CD14-positive monocyte (primary cell): ENCODE measurements at regions not wholly inside any gene's neighbourhood (a gene's known extent, or its start where the extent isn't known, plus 50 kb on each side); places are given as distances from the start of the nearest gene placed in this dataset.

Experiments used
- DNase-seq, 3 donors: peaks; one replicate each; pipeline ENCODE4 v3.0.0-alpha.2; 2011 to 2022
- H2AFZ ChIP-seq: 2 replicates; pipeline ENCODE4 v1.6.0; 2012; ENCODE audit warnings: mild to moderate bottlenecking, low read depth, low read length, inconsistent platforms; ENCODE audit not compliant: insufficient read depth, poor library complexity, severe bottlenecking
- H3K27ac ChIP-seq, 2 donors: 1 replicate in 1 of 2; 2 replicates in 1 of 2; pipeline ENCODE4 v1.5.1; 2012 to 2013; ENCODE audit warnings: low read length in 2 of 2, control low read depth in 1 of 2, inconsistent platforms in 1 of 2, low read depth in 1 of 2, mild to moderate bottlenecking in 1 of 2
- H3K27me3 ChIP-seq, 2 donors: one replicate each; pipeline versions ENCODE4 v1.6.0 to v1.6.1; 2011 to 2013; ENCODE audit warnings: low read length in 2 of 2; ENCODE audit not compliant: control insufficient read depth in 2 of 2, insufficient read depth in 2 of 2
- H3K36me3 ChIP-seq, 2 donors: replicated peaks in 1 of 2; 1 replicate in 1 of 2; 2 replicates in 1 of 2; pipeline versions ENCODE4 v1.5.1 to v1.6.1; 2012 to 2013; ENCODE audit warnings: low read length in 2 of 2, control low read depth in 1 of 2, inconsistent platforms in 1 of 2, mild to moderate bottlenecking in 1 of 2; ENCODE audit not compliant: insufficient read depth in 2 of 2, control insufficient read depth in 1 of 2
- H3K4me1 ChIP-seq, 2 donors: 1 replicate in 1 of 2; 2 replicates in 1 of 2; pipeline versions ENCODE4 v1.5.1 to v1.6.1; 2012 to 2013; ENCODE audit warnings: low read length in 2 of 2, control low read depth in 1 of 2, inconsistent platforms in 1 of 2, mild to moderate bottlenecking in 1 of 2, moderate library complexity in 1 of 2; ENCODE audit not compliant: insufficient read depth in 2 of 2, control insufficient read depth in 1 of 2
- H3K4me2 ChIP-seq: replicated peaks from 2 replicates; pipeline ENCODE3; 2012; ENCODE audit warnings: low read length, moderate library complexity, mild to moderate bottlenecking; ENCODE audit not compliant: poor library complexity, severe bottlenecking; ENCODE audit errors: extremely low read depth
- H3K4me3 ChIP-seq, 3 experiments: fragments of 200-600 bp in 1 of 3; sonication (generic) in 1 of 3; replicated peaks in 1 of 3; 1 replicate in 2 of 3; 2 replicates in 1 of 3; pipeline ENCODE4 v1.5.1; 2011 to 2013; ENCODE audit warnings: low read length in 3 of 3, mild to moderate bottlenecking in 3 of 3, control low read depth in 2 of 3, low read depth in 2 of 3, inconsistent platforms in 1 of 3, moderate library complexity in 1 of 3
- H3K79me2 ChIP-seq: 2 replicates; pipeline ENCODE4 v1.6.0; 2012; ENCODE audit warnings: mild to moderate bottlenecking, control low read depth, inconsistent platforms, low read length, moderate library complexity; ENCODE audit not compliant: insufficient read depth
- H3K9ac ChIP-seq: 2 replicates; pipeline ENCODE4 v1.6.0; 2017; ENCODE audit warnings: low read length, mild to moderate bottlenecking; ENCODE audit not compliant: insufficient read depth, poor library complexity, severe bottlenecking
- H3K9me3 ChIP-seq, 2 donors: replicated peaks in 1 of 2; 1 replicate in 1 of 2; 2 replicates in 1 of 2; pipeline versions ENCODE4 v1.5.1 to v1.6.1; 2012 to 2013; ENCODE audit warnings: low read length in 2 of 2, control low read depth in 1 of 2; ENCODE audit not compliant: control insufficient read depth in 1 of 2, insufficient read depth in 1 of 2
- H4K20me1 ChIP-seq: 2 replicates; pipeline ENCODE4 v1.6.0; 2012; ENCODE audit warnings: mild to moderate bottlenecking, low read length, control low read depth, moderate library complexity; ENCODE audit not compliant: insufficient read depth
- H3K27ac Mint-ChIP-seq, 7 donors: one replicate each; pipeline ENCODE4 v1.8.0; 2020; ENCODE audit warnings: mild to moderate bottlenecking in 7 of 7, mixed read lengths in 7 of 7, moderate library complexity in 6 of 7, inconsistent platforms in 2 of 7
- H3K27me3 Mint-ChIP-seq, 3 donors: one replicate each; pipeline ENCODE4 v1.8.0; 2021 to 2022; ENCODE audit warnings: low read depth in 3 of 3, mild to moderate bottlenecking in 3 of 3, mixed read lengths in 3 of 3, moderate library complexity in 3 of 3, inconsistent platforms in 1 of 3
- H3K36me3 Mint-ChIP-seq, 2 donors: one replicate each; pipeline ENCODE4 v1.8.0; 2020; ENCODE audit warnings: mixed read lengths in 2 of 2, inconsistent platforms in 1 of 2, mild to moderate bottlenecking in 1 of 2
- H3K4me1 Mint-ChIP-seq: one replicate; pipeline ENCODE4 v1.8.0; 2020; ENCODE audit warnings: mild to moderate bottlenecking, mixed read lengths
- H3K4me3 Mint-ChIP-seq, 2 donors: one replicate each; pipeline ENCODE4 v1.8.0; 2020; ENCODE audit warnings: mild to moderate bottlenecking in 2 of 2, mixed read lengths in 2 of 2, moderate library complexity in 1 of 2
- H3K9me3 Mint-ChIP-seq, 7 donors: one replicate each; pipeline ENCODE4 v1.8.0; 2020 to 2022; ENCODE audit warnings: mixed read lengths in 7 of 7, mild to moderate bottlenecking in 6 of 7, moderate library complexity in 6 of 7, inconsistent platforms in 2 of 7
- CTCF ChIP-seq: fragments of 200-600 bp; IDR thresholded peaks from one replicate; pipeline ENCODE4 v1.8.0; 2022; ENCODE audit warnings: antibody characterized with exemption, mild to moderate bottlenecking
- WGBS: methylation state at CpG from one replicate; pipeline ENCODE4 v1.1.5; 2013; ENCODE audit warnings: missing lambda C conversion rate; ENCODE audit not compliant: insufficient coverage; 5-methylcytosine and 5-hydroxymethylcytosine counted together
- intact Hi-C, 2 donors: fragments of 100-400 bp; cut with micrococcal nuclease; formaldehyde crosslinking; loops; one replicate each; pipeline versions ENCODE4 v1.15.0 to v1.15.1; 2023

- Histone ChIP-seq H3K36me3 (no peaks in the 10 kb centered on the region), H4K20me1 (no peaks in the 10 kb centered on the region), H2AFZ (no peak overlapping the region), H3K27ac (no peak overlapping the region), H3K4me2 (no peak overlapping the region), H3K27me3 (no peaks in the 10 kb centered on the region), H3K79me2 (no peaks in the 10 kb centered on the region), H3K9ac (no peak overlapping the region), H3K4me1 (no peaks in the 10 kb centered on the region), H3K4me3 (no peak overlapping the region), H3K9me3 (no peaks in the 10 kb centered on the region)
- H3K9me3 Mint-ChIP-seq = peaks cover 0 to 6% (median 4%) of the 10 kb centered on the region in 7 donors
- no peaks in the 10 kb centered on the region for H3K4me1 Mint-ChIP-seq
- intact Hi-C loops = no loop called here
- no peak overlapping the region for H3K27ac Mint-ChIP-seq
- WGBS = no CpG with 5 or more reads among the region's 1 CpG
- no peaks in the 10 kb centered on the region for H3K36me3 Mint-ChIP-seq
- peaks cover 0 to 1% (median 0%) of the 10 kb centered on the region in 3 donors for H3K27me3 Mint-ChIP-seq
- DNase-seq = no peak
- TF ChIP-seq CTCF = no peak
- H3K4me3 Mint-ChIP-seq = no peak overlapping the region
Observed at GRCh38 chr4:66246643-66247042, 576.4 kb upstream of the EPHA5 start.

GRCh38 chr4:66235876-66236275 is 565.6 kb upstream of the EPHA5 start:
- no peaks in the 10 kb centered on the region for H3K27me3 ChIP-seq
- no peak for DNase-seq
- Mint-ChIP-seq H3K27ac (no peak overlapping the region), H3K4me3 (no peak overlapping the region), H3K4me1 (no peaks in the 10 kb centered on the region), H3K36me3 (no peaks in the 10 kb centered on the region), H3K9me3 (peaks cover 0 to 3% (median 0%) of the 10 kb centered on the region in 7 donors), H3K27me3 (no peaks in the 10 kb centered on the region)
- no peaks in the 10 kb centered on the region for H3K4me1 ChIP-seq
- WGBS = 100% methylated on average over 1 of the region's 4 CpGs
- no peaks in the 10 kb centered on the region for H3K79me2 ChIP-seq
- H3K4me3 ChIP-seq = no peak overlapping the region
- no peaks in the 10 kb centered on the region for H3K36me3 ChIP-seq
- H3K9me3 ChIP-seq = no peaks in the 10 kb centered on the region
- TF ChIP-seq CTCF = no peak
- H3K9ac ChIP-seq = no peak overlapping the region
- intact Hi-C loops = no loop called here
- H2AFZ ChIP-seq = no peak overlapping the region
- no peaks in the 10 kb centered on the region for H4K20me1 ChIP-seq
- no peak overlapping the region for H3K4me2 ChIP-seq
- H3K27ac ChIP-seq = no peak overlapping the region
